NCI-H146 treated with DMSO at 0.1 percent for 48 hours (cell line): ENCODE measurements at regions not wholly inside any gene's neighbourhood (a gene's known extent, or its start where the extent isn't known, plus 50 kb on each side); places are given as distances from the start of the nearest gene placed in this dataset.

Source experiments
- DNase-seq: peaks from one replicate; lab custom pipeline; 2025; ENCODE audit not compliant: unreplicated experiment; lab: John Stamatoyannopoulos, UW

DNA sequence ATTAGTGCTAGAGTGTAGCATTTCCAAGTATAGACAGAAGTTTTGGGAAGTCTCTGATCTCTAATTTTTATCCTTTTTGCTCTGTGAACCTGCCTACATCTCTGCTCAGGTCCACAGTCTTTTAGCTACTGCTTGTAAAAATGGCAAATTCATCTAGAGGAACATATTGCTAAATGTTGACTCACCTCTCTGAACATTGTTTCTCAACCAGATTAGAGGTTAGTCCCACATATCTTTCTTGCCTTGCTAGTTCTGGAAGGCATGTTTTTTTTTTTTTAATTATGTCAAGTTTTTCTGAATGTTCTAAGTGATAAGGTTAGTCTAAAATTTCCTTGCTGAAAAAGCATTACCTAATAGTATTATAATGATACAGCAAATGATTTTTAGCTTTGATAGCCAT, 2889.6 kb upstream of the PCDH20 start:
- no peak for DNase-seq

DNA sequence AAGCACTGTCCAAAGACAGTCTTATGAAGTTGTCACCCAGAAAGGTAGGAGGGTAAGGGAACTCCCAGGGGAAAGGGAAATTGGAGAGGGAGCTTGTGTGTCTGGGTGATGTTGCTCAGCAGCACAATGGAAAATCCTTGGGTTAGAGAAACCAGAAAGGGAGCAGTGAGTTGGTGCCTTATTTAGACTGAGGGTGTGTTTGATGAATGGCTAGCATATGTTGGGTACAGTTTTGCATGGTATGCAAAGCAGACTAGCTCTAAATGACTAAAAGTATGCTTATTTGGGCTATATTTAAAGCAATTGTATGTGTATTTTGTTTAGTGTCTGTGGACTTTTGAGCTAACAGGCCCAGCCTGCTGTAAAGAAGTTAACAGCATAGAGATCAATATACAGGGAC, 2884.6 kb upstream of the PCDH20 start:
- DNase-seq, result no peak

DNA sequence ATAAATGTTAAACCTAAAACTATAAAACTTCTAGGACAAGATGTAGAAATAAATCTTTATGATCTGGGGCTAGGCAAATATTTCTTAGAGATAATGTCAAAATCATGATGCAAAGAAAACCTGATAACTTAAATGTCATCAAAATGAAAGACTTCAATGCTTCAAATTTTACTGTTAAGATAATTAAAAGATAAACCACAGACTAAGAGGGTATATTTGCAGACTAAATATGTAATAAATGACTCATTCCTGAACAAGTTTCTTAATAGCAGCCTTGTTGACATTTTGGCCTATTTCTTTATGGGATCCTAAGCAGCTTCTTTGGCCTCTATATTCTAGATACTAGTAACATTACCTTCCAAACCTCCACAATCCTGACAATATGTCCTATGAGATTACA, 2878.3 kb upstream of the PCDH20 start:
- DNase-seq, result no peak

DNA sequence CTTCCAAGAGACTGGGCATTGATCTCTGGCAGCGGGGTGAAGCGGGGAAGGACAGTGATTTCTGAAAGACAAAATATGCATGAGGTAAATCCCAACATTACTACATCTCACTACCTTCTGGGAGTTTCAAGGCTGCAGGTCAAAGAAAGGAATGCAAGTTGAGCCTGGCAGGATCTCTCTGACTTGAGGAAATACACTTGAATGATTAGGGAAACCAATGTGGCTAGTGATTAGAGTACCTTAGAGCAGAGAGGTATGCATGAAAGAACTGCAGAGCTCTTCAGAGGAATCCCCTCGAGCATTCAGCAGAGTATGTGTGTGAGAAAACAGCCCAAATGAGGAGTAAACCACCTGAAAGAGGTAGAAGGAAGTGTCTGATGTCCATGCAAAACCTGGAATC, 2874.1 kb upstream of the PCDH20 start:
- DNase-seq, result no peak

DNA sequence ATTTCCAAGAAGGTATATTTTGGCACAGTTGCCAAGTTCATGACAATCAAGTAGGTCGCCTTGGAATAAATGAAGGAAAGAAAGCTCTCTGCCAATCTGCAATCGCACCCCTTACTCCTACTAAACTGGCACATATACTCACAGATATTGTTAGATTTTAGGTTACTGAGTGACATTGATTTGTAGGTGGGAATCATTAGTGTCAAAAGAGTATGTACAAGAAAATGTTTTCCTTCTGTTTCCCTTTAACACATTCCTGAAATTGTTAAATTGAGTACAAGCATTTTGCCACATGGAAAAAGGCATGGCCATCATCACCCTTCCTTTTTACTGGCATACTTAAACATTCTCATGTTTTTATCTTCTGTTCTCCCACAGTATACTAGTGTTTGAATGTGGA, 2868.3 kb upstream of the PCDH20 start:
- no peak for DNase-seq

DNA sequence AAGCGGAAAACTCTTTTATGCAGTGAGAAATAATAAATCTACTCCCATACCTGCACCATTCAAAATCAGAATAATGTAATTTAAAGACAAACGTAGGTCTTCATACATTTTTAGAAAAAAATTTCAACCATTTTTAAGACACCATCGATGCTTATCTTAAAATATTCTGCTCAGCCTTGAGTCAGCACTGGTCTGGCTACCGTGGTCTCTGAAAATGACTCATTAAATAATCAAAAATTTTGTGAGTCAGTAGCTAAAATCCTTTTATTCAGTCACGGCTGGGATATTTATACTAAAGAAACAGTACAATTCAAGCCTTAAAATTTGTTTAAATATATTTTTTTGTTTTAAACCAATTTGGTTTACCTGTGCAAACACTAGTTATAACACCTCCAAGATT, 2862.8 kb upstream of the PCDH20 start:
- no peak for DNase-seq

DNA sequence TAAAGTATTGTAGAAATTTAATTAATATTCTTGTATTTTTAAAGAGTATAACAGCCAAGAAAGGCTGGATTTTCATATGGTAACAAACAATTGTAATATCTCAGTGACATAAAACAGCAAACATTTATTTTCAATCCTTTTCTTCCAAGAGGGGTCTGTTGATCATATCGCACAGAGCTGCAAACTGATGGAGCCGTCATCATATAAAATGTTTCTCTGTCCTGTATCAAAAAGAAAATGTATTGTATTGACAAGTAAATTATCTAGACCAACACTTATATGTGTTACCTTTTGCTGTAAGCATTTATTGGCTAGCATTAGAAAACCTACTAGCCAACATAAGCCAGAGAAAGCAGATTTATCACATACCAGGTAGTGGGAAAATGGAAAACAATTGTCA, 2861.4 kb upstream of the PCDH20 start:
- DNase-seq, result no peak

DNA sequence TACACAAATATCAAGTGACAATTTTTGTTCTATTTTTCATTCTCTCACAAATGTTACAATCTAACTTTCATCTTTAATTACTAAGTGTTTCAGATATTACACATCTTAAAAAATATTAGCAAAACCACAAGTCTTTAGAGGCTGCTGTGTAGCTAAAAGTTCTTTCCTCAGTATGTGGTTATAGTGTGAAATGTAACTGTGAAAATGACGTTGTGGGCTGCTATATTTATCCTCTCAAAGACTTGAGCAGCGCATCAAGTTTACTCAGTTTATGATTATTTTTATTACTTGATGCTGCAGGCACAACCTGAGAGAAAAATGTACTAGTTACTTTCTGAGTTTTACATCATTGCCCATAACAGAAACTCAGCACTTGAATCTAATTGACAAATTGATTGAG, 2860.6 kb upstream of the PCDH20 start:
- DNase-seq, result no peak

DNA sequence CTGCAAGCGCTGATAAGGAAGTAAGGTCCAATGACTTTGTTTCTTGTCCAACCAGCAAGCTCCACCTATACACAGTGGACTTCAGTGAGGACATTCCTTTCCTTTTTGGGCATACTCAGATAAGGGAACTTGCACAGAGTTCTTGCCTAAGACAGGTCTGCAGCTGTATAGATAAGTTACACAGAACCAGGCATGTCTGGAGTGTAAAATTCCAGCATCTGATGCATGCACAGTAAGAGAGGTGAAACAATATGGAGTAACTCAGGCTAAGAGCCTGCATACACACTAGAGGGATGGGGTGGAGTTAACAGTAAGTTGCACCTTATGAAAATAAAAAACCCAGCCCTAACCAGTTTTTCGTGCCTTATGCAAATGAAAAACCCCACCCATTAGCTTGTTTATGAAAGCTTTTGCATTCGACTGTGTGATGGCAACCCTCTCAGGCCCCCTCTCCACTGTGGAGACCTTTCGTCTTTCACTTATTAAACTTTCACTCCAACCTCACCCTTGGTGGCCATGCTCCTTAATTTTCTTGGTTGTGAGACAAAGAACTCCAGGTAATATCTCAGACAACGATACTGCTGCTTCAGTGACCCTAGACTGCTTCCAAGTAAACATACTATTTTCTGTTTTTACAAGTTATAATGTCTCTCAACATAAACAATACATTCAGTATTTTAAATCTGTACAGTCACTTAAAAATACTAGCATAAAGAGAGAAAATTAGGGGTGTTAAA, 2859.0 kb upstream of the PCDH20 start:
- no peak for DNase-seq

DNA sequence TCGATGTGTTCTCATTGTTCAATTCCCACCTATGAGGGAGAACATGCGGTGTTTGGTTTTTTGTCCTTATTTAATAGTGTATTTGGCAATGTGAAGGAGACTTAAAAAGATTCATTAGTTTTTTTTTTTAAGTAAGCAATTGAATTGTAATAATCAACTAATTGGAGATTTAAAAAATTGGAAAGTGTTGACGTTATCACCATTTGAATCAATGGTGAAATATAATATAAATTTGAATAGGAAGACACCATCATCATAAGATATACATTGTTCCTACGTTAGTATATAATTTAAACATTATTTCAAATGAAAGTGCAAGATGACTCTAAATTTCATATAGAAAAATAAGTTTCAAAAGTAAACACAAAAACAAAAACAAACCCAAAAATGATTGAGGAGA, 2858.1 kb upstream of the PCDH20 start:
- no peak for DNase-seq

DNA sequence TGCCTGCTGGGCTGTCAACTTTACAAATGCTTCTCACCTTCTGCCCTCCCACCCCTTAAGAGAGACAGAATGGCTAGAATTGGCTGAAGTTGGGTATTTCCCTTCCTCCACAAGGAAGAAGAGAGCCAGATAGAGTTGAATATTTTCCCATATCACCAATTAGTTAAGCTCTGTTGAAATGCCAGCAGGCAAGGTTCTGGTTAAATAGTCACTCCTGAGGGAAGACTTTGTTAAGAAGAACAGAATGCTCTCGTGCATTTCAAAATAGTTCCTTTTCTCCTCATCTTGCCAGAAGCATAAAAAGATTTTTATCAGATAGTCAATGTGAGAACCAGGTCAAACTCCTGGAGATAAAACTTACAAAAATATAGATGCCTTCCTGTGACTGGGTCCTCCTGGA, 2857.0 kb upstream of the PCDH20 start:
- no peak for DNase-seq

DNA sequence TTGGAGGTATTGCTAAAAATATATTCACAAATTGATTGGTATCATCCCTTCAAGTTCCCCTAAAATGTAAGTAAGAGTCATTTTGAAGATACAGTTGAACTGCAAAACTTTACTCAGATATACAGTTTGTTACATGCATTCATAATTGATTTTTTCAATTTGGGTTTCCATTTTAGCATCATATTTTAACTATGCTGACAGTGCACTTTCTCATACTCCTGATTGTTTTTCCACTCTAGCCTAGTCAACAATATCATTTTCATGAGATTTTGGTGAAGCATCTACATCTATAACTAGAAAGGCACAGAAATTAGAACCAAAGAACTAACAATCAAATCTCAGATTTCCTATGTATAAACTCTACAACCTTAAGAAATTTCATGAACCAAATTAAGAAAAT, 2850.4 kb upstream of the PCDH20 start:
- no peak for DNase-seq

DNA sequence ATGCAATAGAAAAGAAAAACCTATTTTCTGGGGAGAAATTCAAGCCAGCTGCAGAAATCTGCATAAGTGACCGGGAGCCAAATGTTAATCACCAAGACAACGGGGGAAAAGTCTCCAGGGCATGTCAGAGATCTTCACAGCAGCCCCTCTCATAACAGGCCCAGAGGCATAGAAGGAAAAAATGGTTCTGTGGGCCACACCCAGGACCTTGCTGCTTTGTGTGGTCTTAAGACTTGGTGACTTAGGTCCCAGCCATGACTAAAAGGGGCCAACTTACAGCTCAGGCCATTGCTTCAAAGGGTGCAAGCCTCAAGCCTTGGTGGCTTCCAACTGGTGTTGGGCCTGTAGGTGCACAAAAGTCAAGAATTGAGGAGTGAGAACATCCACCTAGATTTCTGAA, 2847.6 kb upstream of the PCDH20 start:
- DNase-seq, result no peak

DNA sequence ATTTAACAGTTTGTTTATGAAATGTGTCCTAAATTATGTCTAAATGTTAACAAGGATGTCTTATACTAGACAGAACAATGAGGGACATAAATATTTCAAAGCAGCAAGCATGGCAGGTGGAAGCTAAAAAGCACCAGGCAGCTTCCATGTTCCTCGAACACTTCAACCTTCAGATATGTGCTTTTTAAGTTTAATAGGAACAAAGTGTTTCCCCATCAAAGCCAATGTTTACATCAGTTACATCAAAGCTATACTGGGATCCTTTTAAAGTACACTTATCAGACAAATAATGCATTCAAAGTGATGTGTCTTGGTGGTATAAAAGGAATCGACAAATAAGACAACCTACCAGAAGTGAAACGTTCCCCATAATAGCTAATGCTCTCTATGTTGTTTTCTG, 2841.1 kb upstream of the PCDH20 start:
- DNase-seq, result no peak

DNA sequence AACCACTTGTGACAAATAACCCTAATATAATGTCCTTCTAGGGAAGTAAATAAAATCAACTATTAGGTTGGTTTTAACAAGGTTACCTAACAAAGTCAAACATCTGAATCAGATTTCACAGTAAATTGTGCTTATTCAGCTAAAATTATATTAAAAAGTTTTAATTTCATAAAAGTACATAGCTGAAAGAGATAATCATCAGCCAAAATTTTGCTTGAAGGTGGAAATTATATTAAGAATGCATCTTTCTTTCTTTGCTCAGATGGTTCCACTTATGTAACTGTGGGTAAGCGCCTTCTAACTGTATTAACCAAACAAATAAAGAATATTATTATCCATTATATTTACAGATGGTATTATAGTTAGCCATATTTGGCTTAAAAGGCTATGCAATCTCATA, 2840.3 kb upstream of the PCDH20 start:
- DNase-seq, result no peak

DNA sequence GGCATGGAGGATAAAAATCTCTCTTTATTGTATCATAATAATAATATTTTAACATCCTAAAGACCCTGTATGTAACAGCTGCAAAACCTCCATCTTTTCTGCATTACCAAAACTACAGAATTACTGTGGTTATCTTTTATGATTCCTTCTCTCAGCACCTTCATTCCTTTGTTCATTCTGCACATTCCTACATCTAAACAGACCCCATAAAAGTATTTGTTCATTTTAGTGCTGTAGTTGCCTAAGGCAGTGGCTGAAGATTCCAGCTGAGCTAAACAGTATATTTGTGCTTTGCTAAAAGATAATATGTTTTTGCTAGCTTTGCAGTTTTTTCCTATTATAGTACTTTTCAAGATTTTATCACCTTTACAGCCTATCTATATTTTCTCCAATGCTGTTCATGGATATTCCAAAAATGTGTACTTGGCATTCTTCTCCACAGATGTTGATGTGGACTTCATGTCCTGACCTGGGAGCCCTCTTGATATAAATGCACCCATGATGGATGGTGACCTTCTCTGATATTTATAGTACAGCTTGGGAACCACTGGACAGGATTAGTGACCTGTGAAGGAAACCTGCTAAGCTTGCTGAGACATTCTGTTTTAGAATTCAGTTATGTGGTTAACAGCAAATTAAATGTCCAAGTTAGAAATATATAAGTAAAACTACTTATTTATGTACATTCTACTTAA, 2832.9 kb upstream of the PCDH20 start:
- no peak for DNase-seq

DNA sequence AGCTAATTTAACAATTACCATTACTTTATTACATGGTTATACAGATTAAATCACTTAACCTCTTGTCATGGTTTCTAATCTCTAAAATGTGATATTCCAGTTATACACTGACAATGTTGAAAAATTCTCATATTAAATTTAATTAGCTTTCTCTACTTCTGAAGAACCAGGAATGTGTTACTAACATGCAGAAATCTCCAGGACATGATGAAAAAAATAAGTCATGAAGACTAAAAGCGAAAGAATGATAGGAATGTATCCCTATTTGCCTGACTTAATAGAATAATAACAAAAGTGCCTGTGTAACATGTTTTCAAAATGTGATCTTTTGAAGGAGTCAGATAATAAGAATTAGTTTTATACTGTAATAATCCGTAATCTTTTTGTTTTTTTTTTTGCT, 2823.7 kb upstream of the PCDH20 start:
- DNase-seq, result no peak

DNA sequence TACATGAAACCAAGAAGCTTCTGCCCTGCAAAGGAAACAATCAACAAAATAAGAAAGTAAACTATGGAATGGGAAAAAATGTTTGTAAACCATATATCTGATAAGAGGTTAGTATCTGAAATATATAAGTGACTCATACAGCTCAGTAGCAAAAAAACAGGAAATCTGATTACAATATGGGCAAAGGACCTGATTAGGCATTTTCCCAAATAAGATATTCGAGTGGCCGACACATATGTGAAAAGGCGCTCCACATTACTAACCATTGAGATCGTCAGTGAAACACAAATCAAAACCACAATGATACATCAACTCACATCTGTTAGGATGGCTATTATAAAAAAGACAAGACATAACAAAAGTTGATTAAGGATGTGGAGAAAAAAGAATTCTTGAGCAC, 2818.6 kb upstream of the PCDH20 start:
- no peak for DNase-seq

DNA sequence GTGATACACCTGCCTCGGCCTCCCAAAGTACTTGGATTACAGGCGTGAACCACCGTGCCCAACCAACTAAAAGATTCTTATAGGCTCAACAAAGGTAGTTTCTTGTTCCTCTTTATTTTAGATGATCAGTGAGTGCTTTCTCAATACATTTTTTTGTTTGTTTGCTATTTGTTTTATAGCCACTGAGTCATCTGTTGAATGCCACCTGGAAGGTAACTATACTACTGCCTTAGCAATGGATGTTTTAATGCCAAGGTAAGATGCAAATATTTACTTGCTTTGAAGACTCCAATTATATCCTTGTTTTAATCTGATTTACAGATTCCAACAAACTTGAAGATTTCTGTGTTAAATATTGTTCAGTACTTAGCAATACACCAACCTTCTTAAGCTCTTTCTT, 2807.4 kb upstream of the PCDH20 start:
- no peak for DNase-seq

DNA sequence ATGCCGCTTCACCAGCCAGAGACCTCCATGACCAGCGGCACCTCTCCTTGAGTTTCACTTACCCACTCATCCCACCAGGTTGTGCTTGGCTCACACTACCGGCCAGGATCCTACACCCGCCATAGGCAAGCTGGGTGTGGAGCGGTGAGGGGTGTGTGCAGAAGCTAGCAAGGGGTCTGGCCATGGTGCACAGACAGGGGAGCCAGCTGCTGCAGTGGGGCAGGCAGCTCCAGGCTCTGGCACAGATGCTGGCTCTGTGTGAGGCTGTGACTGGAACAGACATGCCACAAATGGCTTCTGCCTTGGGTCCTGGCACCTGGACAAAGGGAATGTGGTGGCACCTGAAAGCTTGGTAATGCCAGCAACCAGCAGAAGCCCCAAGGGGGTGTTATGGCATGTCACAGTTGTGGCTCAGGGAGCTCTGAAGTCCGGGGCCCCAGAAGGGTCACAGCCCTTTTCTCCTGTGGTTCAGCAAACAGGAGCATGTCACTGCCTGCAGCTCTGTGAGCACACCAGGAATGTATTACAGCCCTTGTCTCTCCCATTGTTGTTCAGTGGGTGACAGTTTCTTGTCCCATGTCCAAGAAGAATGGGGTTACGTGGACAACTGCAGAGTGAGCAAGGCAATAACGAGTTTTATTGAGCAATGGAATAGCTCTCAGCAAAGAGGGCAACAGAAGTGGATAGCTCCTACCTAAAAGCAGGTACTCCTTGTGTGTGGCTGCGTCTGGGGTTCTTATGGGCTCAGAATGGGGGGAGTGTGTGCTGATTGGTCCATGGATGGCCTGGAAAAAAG, 2791.0 kb upstream of the PCDH20 start:
- DNase-seq, result no peak

DNA sequence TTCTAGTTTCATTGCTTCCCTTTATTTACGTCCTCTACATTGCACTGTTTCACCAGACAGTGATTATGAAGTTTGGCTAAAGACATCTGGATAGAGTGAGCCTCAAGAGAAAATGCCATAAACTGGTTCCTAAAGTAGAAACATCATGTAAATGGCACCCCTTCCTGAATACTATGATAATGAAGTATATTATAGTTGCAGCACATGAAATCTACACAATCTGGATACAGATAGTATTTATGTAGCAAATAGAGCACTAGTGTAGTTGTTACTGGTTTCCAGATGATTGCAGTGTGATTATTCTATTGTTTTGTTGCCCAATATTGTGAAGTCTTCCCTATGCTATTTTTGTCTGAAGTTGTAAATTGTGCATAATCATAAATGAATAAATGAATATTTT, 2786.9 kb upstream of the PCDH20 start:
- no peak for DNase-seq

DNA sequence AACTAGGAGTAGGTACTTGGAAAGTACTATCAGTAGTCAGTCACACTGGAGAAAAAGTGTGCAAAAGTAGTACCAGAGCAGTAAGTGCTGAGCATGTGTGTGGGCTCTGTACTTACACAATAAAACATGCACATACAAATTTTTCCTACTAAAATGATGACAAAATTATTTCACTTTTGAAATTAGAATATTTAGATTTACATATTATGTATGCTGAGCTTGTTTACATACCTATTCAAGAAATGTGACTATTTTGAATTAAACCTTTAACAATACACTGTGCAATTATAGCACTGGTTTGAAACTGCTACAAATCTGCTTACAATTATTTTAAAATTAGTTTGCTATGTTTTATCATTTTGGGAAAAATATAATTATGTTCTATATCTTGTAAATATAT, 2781.6 kb upstream of the PCDH20 start:
- no peak for DNase-seq
